ENCODE measurements at regions not wholly inside any gene's neighbourhood (a gene's known extent, or its start where the extent isn't known, plus 50 kb on each side); places are given as distances from the start of the nearest gene placed in this dataset.

- TF ChIP-seq CTCF (IDR thresholded peaks at IDR 0.05) (no peak), POLR2A (IDR thresholded peaks at IDR 0.05) (no peak)
Observed at GRCh38 chr6:82645536-82646230, 282.1 kb downstream of the TPBG start.
